Bone marrow (tissue), 2 donors: ENCODE measurements at regions not wholly inside any gene's neighbourhood (a gene's known extent, or its start where the extent isn't known, plus 50 kb on each side); places are given as distances from the start of the nearest gene placed in this dataset.

Experiments used
- DNase-seq, 2 donors: peaks; one replicate each; lab custom pipeline; 2025; lab: John Stamatoyannopoulos, UW

DNA sequence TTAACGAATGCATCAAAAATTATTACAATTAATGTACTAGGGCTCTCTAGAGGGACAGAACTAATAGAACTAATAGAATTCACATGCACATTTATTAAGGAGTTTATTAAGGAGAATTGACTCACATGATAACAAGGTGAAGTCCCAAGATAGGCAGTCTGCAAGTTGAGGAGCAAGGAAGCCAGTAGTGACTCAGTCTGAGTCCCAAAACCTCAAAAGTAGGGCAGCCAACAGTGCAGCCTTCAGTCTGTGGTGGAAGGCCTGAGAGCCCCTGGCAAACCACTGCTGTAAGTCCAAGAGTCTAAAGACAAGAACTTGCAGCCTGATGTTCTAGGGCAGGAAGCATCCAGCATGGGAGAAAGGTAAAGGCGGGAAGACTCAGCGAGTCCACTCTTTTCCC is 633.8 kb downstream of the SEMA5A start:
- no peak for DNase-seq

DNA sequence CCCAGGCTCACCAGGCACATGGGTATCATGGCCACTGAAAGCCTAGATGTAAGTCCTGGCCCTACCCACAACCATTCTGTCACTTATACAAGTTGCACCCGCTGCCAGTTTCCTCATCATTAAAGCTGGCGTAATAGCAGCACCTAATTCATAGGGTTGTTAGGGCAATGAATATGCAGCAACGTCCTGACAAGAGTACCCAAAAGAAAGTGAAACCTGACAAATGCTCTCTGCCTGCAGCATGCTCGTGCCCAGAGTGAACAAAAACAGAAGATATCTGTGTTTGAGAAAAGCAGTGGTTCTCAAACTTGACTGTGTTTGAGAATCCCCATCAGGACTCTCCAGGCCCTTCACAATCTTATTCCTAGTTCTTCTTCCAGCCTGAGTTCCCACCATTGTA is 632.4 kb downstream of the SEMA5A start:
- no peak for DNase-seq

DNA sequence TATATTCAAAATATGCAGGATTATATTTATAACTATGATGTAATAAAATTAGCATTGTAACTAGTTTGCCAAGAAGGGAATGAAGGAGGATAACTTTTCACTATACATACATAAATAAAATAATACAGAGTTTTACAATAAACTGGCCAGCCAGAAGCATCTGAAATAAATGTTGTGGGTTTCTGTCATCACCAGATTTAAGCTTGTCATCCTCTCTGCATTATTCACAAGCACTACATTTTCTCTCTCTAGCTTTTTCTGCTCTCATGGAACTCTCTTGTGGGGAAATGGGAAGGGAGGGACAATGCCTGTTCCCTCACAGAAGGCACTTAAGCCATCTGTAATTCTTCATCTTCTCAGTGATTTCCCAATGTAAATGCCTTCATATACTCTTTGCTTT is 626.8 kb downstream of the SEMA5A start:
- no peak for DNase-seq

DNA sequence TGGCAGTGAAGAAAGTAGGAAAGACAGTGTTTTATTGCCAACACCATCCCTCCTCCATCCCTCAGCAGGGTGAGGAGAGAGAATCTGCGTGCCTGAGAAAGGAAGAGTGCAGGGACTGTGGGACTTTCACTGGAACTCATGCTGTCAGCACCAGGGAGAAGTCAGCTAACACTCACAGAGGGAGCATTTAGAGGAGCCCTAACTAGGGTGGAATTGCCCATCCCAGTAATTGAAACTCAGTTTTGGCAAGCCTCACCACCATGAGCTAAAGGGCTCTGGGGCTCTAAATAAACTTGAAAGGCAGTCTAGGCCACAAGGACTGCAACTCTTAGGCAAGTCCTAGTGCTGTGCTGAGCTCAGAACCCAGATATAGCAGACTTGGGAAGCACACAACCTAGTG is 622.3 kb downstream of the SEMA5A start:
- DNase-seq, result no peak

DNA sequence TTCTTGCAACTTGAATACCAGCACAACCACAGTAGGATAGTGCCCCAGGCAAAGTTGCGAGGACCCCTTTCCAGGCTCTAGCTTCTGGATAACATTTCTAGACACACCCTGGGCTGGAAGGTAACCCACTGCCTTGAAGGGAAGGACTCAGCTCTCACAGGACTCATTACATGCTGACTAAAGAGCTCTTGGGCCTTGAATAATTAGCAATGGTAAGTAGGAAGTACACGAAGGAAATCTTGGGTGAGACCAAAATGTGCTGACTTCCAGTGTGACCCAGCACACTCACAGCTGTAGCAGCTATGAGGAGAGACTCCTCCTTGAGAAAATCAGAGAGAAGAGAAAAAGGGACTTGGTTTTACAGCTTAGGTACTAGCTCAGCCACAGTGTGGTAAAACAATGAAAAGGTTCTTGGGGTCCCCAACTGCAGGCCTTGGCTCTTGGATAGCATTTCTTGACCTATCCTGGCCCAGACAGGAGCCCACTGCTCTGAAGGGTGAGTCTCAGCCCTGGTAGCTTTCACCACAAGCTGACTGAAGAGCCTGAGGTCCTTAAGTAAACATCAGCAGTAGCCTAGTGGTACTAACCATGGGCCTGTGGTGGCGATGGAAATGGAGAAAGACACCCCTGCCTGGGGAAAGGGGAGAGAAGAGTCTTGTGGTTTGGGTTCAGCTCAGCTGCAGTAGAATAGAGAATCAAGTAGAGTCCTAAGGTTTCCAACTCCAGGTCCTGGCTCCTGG is 621.7 kb downstream of the SEMA5A start:
- no peak for DNase-seq

DNA sequence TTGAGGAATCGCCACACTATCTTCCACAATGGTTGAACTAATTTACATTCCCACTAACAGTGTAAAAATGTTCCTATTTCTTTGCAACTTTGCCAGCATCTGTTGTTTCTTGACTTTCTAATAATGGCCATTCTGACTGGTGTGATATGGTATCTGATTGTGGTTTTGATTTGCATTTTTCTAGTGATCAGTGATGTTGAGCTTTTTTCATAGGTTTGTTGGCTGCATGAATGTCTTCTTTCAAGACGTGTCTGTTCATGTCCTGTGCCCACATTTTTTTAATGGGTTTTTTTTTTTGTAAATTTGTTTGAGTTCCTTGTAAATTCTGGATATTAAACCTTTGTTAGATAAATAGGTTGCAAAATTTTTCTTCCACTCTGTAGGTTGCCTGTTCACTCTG is 615.9 kb downstream of the SEMA5A start:
- no peak for DNase-seq

DNA sequence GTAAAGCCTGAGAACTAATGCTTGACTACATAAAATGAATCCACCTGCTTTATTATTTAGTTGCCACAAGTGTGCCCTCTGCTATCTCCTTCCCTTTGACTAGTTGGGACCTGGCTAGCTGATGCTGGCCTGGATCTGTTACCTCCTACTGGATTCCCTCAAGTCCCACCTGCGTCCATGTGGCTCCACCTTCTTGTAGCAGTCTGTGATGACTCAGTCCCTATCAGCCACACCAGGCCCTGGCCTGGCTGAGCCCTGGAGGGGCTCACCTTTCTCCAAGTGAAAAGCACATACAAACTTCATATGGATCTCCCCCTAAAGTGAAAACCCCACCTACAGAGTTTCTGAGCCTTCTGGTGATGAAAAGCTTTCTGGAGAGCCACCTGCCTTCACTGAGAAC is 611.4 kb downstream of the SEMA5A start:
- DNase-seq, result no peak

DNA sequence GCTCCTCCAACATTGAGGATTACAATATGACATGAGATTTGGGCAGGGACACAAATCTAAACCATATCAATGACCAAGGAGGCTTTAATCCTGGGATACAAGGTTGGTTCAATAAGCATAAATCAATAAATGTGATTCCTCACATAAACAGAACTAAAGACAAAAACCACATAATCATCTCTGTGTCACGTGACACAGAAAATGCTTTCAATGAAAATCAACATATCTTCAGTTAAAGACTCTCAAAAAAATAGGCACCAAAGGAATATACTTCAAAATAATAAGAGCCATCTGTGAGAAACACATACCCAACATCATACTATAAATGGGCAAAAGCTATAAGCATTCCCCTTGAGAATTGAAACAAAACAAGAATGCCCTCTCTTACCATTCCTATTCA is 604.9 kb downstream of the SEMA5A start:
- DNase-seq, result no peak

DNA sequence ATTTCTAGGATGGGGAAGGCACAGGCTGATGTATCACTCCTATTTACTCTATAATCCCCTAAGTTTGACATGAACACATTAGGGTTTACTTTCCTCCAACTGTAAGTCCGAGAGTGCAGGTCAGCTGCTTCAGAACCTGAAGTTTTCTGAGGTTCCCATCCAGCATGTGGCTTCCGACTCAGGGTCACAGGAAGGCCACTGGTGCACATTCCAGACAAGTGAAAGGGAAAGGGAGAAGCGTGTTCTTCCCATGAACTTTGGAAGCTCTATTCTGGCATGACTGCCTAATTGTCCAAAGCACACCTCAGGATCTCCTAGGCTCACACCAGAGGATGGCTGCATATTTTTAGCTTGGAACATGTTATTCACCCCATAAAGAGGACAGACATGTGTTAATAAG is 602.6 kb downstream of the SEMA5A start:
- DNase-seq, result no peak

DNA sequence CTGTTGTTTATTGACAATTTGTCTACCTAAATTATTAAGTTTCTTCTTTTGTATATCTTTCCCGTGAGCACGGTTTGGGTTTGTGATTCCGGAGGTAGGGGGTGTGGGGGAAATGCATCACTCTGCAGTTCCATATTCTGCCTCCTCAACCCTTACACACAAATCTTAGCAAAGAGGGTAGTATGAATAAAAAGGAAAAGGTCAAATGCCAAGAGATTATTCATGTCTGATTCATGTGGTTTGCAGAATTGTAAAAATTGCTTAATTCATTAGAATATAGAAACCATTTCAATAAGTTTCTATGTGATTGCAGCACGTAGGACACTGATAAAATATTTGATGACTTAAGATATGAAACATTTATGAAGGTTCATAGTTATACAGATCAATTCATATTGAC is 601.9 kb downstream of the SEMA5A start:
- DNase-seq, result no peak

DNA sequence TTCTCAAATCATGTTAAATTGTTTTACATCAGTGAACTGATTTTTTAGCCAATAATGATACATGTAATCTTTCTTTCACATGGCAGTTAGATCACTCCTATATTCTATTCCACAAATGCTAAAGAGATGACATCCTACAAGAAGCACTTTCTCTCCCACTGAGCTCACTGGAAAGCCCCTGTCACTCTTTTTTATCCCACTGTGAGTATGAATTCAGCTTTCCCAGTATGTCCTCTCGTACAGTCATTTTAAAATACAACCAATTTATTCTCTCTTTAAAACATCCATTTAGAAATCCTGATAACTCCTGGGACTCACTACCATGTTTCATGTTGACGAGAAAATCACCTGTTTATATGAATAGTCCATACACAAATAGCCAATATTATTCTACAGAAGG is 599.9 kb downstream of the SEMA5A start:
- no peak for DNase-seq

DNA sequence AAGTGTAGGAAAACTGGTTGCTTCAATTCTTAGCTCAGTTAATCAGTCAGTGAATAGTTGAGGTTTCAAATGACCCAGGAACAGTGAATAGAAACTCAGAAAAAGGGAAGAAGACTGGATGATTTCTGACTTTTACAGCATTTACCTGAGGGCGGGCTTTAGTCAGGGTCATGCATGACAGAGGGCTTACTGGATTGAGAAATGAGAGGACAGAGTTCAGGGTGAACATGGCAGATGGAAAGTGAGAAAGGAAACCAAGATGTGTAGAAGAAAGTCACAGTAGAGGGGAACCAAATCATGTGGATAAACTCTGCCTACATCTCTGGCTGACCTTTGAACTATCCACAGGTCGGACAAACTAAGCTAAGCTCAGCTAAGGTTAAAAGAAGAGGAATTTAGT is 596.0 kb downstream of the SEMA5A start:
- DNase-seq, result no peak

DNA sequence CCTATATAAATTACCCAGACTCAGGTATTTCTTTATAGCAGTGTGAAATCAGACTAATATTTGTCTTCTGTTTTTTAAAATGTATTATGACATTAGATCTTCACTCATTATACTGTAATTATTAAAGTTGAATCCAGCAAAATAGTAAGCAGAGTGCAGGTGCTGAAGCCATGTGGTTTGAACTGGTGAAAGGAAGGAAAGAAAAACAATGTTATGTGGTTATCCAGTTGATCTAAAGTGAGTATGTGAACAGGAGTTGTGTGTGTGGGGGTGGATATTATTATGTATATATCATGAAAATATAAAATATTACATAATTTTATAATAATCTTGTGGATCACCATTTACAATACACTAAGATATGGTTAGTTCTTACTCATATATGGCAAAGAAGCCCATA is 593.7 kb downstream of the SEMA5A start:
- DNase-seq, result no peak

DNA sequence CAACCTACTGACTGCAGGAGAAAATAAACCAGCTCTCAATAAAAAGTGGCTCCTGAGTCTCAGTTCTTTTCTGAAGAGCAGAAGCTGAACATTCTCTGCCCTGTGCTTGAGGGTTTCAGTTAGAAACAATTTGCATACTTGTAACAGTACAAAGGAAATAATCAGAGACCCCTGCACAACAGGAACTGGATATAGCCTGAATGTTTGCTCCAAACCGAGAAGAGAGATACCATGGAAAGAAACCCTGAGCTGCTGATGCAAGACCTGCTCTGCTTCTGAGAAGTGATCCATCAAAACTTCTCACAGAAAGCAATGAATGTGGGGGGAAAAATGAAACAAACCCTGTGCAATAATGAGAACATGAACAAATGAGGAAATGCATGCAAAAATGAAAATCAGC is 592.9 kb downstream of the SEMA5A start:
- no peak for DNase-seq

DNA sequence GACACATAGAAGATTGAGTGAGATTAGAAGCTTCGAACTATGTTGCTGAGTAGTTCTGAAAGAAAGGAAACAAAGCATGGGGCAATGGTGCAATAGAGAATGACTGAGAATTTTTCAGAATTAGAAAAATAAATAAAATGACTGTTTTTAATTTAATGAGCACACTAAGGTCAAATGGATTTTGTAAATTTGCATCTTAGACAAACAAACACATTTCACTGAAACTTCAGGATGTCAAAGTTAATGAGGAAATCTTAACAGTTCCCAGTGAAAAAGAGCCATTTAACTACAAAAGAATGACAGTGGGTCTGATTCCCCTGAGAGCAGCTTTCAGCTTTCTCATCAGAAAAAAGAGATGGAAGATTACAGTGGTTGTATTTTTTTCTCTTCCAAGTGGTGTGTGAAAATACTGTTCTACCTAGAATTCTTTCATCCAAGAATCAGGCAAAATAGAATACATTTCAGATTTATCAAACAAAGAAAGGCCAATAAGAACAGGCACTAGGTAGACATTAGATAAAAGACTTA is 591.9 kb downstream of the SEMA5A start:
- no peak for DNase-seq

DNA sequence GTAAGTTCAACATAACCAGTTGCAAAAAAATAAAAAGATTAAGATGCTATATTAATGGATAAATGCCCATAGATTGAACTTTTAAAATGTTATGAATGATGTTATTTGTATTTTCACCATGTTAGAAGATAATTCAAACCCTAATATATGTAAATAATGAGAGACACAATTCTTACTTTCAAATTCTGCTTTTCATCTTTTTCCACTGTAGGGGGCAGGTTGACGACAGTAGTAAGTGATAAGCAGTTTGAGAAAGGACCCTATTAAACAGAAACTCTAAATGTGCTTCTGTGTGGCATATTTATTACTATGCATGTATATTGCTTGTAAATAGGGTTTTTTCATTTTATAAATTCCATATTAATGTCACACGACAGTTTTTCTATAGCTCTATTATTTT is 591.1 kb downstream of the SEMA5A start:
- no peak for DNase-seq

DNA sequence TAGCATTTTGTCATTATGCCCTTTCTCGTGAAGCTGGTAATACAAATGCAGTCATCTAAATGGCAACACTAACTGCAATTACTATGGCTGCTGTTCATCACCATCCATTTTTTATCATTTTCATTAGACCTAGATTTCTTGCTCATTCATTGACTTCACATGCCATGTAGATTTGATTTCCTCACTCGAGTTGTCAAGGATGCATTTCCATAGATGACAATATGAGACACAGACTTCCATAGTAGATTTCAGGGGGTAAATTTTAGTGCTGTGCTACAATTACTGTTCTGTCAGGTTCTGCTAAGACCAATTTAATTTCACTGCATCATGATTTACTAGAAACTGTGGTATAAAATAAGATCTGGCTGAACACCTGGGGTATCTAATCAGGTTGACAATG is 589.2 kb downstream of the SEMA5A start:
- DNase-seq, result no peak

DNA sequence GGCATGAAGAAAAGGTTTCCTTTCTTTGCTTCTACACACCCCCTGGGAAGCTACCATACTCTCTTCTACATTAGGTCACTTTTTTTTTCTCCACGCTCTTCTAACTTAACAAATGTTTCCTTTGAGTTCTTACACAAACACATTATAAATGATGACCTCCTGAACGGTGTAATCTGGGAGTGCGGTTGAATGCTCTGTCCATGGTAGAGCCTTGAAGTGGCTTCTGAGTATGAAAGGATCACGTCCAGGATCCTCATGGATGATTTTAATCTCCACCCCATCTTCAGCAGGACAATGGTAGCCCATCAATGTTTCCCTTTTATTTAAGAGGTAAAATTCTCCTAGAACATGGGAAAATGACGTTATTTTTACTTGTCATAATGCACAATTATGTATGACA is 587.3 kb downstream of the SEMA5A start:
- DNase-seq, result no peak

DNA sequence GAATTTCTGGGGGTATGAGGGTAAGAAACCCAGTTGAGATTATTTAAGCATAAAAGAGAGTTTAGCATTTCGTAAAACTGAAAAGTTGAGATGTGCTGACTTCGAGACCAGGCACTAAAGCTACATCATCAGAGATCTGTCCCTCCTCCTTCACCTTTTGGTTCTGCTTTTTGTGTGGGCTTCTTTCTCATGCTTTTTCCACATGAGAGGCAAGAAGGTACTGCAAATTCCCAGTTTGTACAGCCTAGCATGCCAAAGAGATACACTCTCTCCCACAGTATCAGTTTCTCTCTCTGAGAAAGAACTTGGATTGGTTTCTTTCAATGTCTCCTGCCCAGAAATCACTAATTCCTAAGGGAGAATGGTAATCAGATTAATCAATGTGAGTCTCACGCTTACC is 584.7 kb downstream of the SEMA5A start:
- no peak for DNase-seq

DNA sequence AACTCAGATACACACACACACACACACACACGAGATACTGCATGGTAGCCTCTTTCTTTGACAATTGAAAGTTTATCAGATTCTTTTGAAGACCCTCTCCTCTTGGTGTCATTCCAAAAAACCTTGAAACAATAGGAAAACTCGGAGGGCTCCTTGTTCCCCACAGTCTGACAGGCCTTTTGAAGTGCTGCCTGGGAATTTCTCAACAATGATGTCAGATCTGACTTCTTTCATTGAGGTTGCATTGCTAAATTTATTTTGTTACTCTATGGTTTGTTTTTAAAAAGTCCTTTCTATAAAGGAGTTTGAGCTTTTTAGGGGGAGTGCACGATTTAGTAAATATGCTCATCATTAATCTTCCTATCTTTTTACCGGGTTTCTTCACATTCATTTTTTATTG is 583.9 kb downstream of the SEMA5A start:
- no peak for DNase-seq

DNA sequence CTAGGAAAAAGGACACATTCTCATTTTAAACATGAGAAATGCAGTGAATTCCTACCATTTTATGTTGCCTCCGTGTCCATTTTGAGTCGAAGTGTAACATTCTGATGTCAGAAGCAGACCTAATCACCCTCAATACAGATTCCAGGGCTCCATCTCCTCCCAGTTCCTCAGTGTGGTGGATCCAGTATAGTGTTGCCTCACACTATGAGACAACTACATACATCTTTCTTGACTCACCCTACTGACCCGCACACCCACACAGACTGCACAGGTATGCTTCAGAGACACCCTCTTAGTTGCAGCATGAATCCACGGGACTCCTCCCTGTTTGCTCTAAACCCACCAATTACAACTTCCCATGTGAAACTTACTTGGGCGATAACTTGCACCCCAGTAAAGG is 564.9 kb downstream of the SEMA5A start:
- no peak for DNase-seq

DNA sequence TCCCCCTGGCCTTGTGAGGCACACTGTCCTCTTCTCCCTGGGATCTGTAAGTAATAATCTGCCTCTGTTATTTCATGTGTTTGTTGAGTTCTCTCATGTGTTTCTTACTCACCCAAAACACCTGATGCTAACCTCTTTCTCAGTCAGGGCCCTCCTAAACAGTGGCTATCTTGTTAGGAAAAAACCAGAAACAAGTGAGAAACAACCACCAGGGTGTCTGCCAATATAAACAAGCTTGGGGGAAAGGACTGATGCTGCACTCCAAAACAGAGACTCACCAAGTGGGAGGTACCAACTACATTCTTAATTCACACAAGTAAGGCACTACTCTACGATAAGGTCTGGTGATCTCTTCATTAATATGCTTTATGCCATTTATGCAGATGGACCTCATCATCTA is 564.4 kb downstream of the SEMA5A start:
- no peak for DNase-seq

DNA sequence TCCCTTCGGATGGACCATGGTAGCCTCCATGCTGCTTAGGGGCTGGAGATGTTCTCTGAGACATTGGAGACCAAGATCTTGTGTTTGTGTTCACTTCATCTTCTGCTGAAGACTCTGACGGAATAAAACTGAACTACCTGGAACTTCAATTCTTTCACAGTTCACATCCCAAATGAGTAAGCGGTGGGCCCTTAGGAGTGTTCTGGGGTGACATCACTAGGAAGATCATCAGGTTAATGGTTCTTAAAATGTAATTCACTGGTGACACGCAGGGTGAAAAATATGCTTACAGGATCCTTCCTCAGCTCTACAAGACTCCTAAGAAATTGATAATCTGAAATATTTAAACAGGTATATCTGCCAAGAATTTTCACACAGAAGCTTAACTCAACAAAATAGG is 561.5 kb downstream of the SEMA5A start:
- no peak for DNase-seq
